ENCODE measurements at regions not wholly inside any gene's neighbourhood (a gene's known extent, or its start where the extent isn't known, plus 50 kb on each side); places are given as distances from the start of the nearest gene placed in this dataset.

- no peak for DNase-seq
- H3K4me1 Mint-ChIP-seq = no peaks in the 10 kb centered on the region
- no peak overlapping the region for H3K27ac Mint-ChIP-seq
- ATAC-seq (ENCODE audit: low read depth in 2 of 2) = no peak
- no peak overlapping the region for H3K4me3 Mint-ChIP-seq
- H3K9me3 Mint-ChIP-seq = peaks cover 0 to 17% (median 6%) of the 10 kb centered on the region in 7 donors
- H3K36me3 Mint-ChIP-seq = no peaks in the 10 kb centered on the region
- no peaks in the 10 kb centered on the region for H3K27me3 Mint-ChIP-seq
These were observed 518.1 kb downstream of the TRHDE start for GRCh38 chr12:72790273-72790672.

- no peak for DNase-seq
- H3K27me3 Mint-ChIP-seq = no peaks in the 10 kb centered on the region
- no peaks in the 10 kb centered on the region for H3K4me1 Mint-ChIP-seq
- H3K27ac Mint-ChIP-seq = no peak overlapping the region
- no peaks in the 10 kb centered on the region for H3K36me3 Mint-ChIP-seq
- ATAC-seq (ENCODE audit: low read depth in 2 of 2) = no peak
- peaks cover 3 to 20% (median 10%) of the 10 kb centered on the region in 7 donors for H3K9me3 Mint-ChIP-seq
- H3K4me3 Mint-ChIP-seq = no peak overlapping the region
These were observed 520.7 kb downstream of the TRHDE start for GRCh38 chr12:72792889-72793288.

DNA sequence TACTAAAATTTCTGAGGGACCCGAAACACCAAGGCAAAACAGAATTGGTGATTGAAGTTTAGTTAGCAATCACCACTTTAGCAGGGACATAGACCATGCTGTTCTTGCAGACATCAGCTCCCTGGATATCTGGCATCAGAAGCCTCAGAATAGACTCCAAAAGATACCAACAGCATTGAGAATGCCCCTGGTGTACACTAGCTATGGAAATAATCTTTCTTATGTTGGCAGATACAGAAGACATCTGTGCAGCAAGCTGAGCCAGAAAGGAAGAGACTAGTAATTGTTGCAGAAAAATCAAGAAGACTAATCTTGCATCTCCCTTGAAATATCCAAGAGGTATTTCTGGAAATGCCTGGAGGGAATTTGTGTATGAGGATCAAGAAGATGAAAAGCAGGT lies 521.6 kb downstream of the TRHDE start:
- Mint-ChIP-seq H3K4me1 (no peaks in the 10 kb centered on the region), H3K4me3 (no peak overlapping the region), H3K9me3 (peaks cover 3 to 20% (median 10%) of the 10 kb centered on the region in 7 donors), H3K27ac (no peak overlapping the region), H3K36me3 (no peaks in the 10 kb centered on the region), H3K27me3 (no peaks in the 10 kb centered on the region)
- DNase-seq (no peak), ATAC-seq (ENCODE audit: low read depth in 2 of 2) (no peak)

DNA sequence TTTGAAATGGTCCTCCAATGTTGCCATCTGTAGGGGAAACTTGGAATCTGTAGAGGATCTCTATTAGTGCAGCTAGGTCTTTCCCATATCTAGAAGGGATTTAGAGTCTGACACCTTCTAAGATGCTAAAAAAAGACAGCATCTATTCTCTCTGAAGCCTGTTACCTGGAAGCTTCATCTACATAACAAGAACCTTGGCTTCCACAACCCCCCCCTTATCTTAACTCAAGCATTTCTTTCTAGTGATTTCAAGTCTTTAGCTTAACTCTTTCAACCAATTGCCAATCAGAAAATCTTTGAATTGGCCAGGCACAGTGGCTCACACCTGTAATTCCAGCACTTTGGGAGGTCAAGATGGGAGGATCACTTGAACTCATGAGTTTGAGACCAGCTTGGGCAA lies 543.3 kb downstream of the TRHDE start:
- no peaks in the 10 kb centered on the region for H3K4me1 Mint-ChIP-seq
- DNase-seq (no peak), ATAC-seq (ENCODE audit: low read depth in 2 of 2) (no peak)
- H3K27me3 Mint-ChIP-seq = no peaks in the 10 kb centered on the region
- H3K27ac Mint-ChIP-seq = no peak overlapping the region
- peaks cover 16 to 39% (median 27%) of the 10 kb centered on the region in 7 donors for H3K9me3 Mint-ChIP-seq
- peaks cover 5 to 11% of the 10 kb centered on the region in 2 donors for H3K36me3 Mint-ChIP-seq
- H3K4me3 Mint-ChIP-seq = no peak overlapping the region

DNA sequence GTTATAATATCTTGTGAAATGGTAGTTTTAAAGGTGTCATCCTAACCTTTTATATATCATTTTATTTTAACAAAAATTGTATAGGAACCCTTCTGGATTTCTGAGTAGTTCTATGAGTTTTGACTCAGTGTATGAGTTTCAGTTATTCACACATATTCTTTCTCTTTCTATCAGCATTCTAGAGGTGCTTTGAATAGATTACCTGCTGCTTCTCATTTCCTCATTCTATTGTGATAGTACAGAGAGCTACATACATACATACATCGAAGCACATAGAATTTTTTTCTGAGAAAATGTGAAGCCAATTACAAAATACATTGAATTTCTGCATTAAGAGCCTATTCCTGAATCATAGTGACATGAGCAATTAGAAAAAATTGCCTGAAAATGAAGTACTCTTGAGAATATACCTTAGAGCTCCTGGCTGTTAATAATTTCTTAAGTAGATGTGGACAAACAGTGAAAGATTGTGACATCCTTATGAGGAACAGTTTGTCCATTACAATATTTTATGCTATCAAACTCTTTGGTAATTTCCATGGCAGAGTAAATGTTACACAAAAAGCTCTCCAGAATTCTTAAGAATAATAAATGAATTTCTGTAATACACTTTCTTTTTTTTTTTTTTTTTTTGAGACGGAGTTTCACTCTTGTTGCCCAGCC lies 556.6 kb downstream of the TRHDE start:
- Mint-ChIP-seq H3K9me3 (peaks cover 0 to 14% (median 4%) of the 10 kb centered on the region in 7 donors), H3K4me3 (no peak overlapping the region), H3K4me1 (no peaks in the 10 kb centered on the region), H3K36me3 (no peaks in the 10 kb centered on the region), H3K27ac (no peak overlapping the region), H3K27me3 (no peaks in the 10 kb centered on the region)
- DNase-seq (no peak), ATAC-seq (ENCODE audit: low read depth in 2 of 2) (no peak)

DNA sequence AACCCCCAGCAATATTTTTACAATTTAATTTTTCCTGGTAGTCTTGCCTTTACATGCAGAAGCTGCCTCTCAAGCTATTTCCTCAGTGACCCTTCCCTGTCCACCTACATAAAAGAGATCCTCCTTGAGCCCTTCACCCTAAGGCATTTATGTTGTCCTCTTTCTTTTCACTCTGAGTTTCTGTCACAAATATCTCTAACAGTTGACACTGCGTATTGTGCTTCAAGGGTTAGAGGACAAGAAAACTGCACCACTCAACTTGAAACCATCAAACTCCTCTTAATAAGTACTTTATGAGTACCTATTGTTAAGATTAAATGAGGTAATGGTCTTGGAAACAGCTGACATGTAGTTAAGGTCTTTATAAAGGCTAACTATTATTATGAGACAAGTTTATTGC lies 557.7 kb downstream of the TRHDE start:
- H3K36me3 Mint-ChIP-seq = no peaks in the 10 kb centered on the region
- ATAC-seq (ENCODE audit: low read depth in 2 of 2) (no peak), DNase-seq (no peak)
- H3K4me1 Mint-ChIP-seq = no peaks in the 10 kb centered on the region
- H3K27me3 Mint-ChIP-seq = no peaks in the 10 kb centered on the region
- no peak overlapping the region for H3K4me3 Mint-ChIP-seq
- H3K9me3 Mint-ChIP-seq = peaks cover under 1 to 13% (median 4%) of the 10 kb centered on the region in 7 donors
- no peak overlapping the region for H3K27ac Mint-ChIP-seq

GRCh38 chr12:72832024-72832423 lies 559.9 kb downstream of the TRHDE start:
- ATAC-seq (ENCODE audit: low read depth in 2 of 2) (no peak), DNase-seq (no peak)
- H3K4me3 Mint-ChIP-seq = no peak overlapping the region
- H3K36me3 Mint-ChIP-seq = no peaks in the 10 kb centered on the region
- H3K4me1 Mint-ChIP-seq = no peaks in the 10 kb centered on the region
- peaks cover 0 to 8% (median 3%) of the 10 kb centered on the region in 7 donors for H3K9me3 Mint-ChIP-seq
- no peak overlapping the region for H3K27ac Mint-ChIP-seq
- H3K27me3 Mint-ChIP-seq = no peaks in the 10 kb centered on the region

- DNase-seq (no peak), ATAC-seq (ENCODE audit: low read depth in 2 of 2) (no peak)
- H3K36me3 Mint-ChIP-seq = no peaks in the 10 kb centered on the region
- no peak overlapping the region for H3K27ac Mint-ChIP-seq
- H3K9me3 Mint-ChIP-seq = peaks cover 0 to 13% (median 2%) of the 10 kb centered on the region in 7 donors
- H3K4me1 Mint-ChIP-seq = no peaks in the 10 kb centered on the region
- H3K4me3 Mint-ChIP-seq = no peak overlapping the region
- H3K27me3 Mint-ChIP-seq = no peaks in the 10 kb centered on the region
These were observed 564.0 kb downstream of the TRHDE start for GRCh38 chr12:72836194-72836593.

DNA sequence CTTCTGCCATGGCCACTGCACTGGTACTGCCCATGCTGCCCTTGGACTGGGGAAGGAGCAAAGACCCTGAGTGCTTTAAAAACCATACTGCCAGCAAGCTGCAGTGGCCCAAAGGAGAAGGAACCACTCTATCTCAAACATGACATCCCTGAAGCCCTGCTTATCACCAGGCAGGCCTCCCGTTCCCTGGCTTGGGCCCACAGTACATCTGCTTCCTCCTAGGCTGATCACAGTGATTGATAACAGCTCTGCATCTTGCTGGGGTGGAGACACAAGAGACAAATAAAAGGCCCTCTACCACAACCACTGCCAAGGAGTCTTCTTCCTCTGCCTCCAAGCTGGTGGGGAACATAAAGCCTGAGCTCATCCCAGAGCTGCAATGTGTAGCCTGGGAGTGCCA lies 567.5 kb downstream of the TRHDE start:
- Mint-ChIP-seq H3K27me3 (no peaks in the 10 kb centered on the region), H3K4me1 (no peaks in the 10 kb centered on the region), H3K36me3 (no peaks in the 10 kb centered on the region), H3K9me3 (peaks cover 5 to 24% (median 11%) of the 10 kb centered on the region in 7 donors), H3K27ac (no peak overlapping the region), H3K4me3 (no peak overlapping the region)
- ATAC-seq (ENCODE audit: low read depth in 2 of 2) (no peak), DNase-seq (no peak)

- no peak for DNase-seq
- H3K36me3 Mint-ChIP-seq = no peaks in the 10 kb centered on the region
- H3K27me3 Mint-ChIP-seq = no peaks in the 10 kb centered on the region
- H3K9me3 Mint-ChIP-seq = peaks cover 0 to 5% (median 3%) of the 10 kb centered on the region in 7 donors
- ATAC-seq (ENCODE audit: low read depth in 2 of 2) = no peak
- H3K4me3 Mint-ChIP-seq = no peak overlapping the region
- H3K4me1 Mint-ChIP-seq = no peaks in the 10 kb centered on the region
- no peak overlapping the region for H3K27ac Mint-ChIP-seq
These were observed 591.5 kb downstream of the TRHDE start for GRCh38 chr12:72863671-72864070.

- H3K4me1 Mint-ChIP-seq = no peaks in the 10 kb centered on the region
- DNase-seq = no peak
- H3K9me3 Mint-ChIP-seq = peaks cover 0 to 5% (median under 1%) of the 10 kb centered on the region in 7 donors
- no peaks in the 10 kb centered on the region for H3K36me3 Mint-ChIP-seq
- no peaks in the 10 kb centered on the region for H3K27me3 Mint-ChIP-seq
- ATAC-seq (ENCODE audit: low read depth in 2 of 2) = no peak
- no peak overlapping the region for H3K4me3 Mint-ChIP-seq
- H3K27ac Mint-ChIP-seq = no peak overlapping the region
These were observed 593.8 kb downstream of the TRHDE start for GRCh38 chr12:72865921-72866320.

DNA sequence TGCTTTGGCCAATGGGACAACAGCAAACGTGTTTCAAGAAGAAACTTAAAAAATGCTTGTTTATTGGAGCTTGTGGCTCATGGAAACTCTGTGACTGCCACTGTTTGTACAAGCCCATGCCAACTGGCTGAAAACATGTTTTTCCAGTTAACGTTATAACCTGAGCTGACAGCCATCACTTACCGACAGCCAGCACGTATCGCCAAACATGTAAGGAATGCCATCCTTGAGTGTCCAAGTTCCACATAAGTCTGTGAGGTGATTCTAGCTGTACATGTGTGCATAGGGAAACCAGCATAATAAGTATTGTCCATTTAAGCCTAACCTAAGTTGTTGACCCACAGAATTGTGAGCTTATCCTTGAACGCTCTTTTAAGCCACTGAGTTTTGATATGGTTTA lies 596.9 kb downstream of the TRHDE start:
- ATAC-seq (ENCODE audit: low read depth in 2 of 2) (no peak), DNase-seq (no peak)
- H3K4me3 Mint-ChIP-seq = no peak overlapping the region
- H3K4me1 Mint-ChIP-seq = no peaks in the 10 kb centered on the region
- no peaks in the 10 kb centered on the region for H3K27me3 Mint-ChIP-seq
- H3K27ac Mint-ChIP-seq = no peak overlapping the region
- no peaks in the 10 kb centered on the region for H3K36me3 Mint-ChIP-seq
- peaks cover 0 to 15% (median 3%) of the 10 kb centered on the region in 7 donors for H3K9me3 Mint-ChIP-seq

DNA sequence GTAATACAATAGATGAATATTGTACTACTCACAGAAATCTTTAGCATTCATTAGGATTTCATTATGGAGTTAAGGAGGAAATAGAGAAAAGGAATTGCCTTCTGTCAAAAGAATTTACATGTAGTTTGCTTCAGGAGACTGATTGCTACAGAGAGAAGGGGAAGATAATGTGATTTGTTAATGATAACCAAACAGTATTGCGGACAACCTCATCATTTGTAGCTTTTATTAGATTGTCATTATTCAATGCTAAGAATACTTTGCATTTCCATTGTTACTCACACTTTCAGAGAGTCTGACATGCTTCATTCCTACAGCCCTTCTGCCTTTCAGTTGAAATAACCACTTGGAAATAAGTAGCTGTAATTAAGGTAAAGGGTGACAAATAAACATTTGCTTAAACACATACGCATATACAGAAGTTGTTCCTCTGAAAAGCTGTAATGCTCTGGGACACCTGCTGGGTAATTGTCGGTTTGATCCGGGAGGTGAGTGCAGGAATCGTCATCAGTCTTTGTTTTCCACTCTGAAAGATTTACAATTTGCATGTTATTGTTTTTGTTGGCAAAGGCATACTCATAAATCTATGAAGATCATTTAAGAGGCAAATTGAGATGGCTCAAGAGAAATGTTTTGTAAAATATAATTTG lies 600.2 kb downstream of the TRHDE start:
- Mint-ChIP-seq H3K4me3 (no peak overlapping the region), H3K27me3 (no peaks in the 10 kb centered on the region), H3K9me3 (peaks cover 1 to 24% (median 10%) of the 10 kb centered on the region in 7 donors), H3K27ac (no peak overlapping the region), H3K4me1 (no peaks in the 10 kb centered on the region), H3K36me3 (no peaks in the 10 kb centered on the region)
- DNase-seq = no peak
- ATAC-seq (ENCODE audit: low read depth in 2 of 2) = no peak

- no peaks in the 10 kb centered on the region for H3K27me3 Mint-ChIP-seq
These were observed 600.8 kb downstream of the TRHDE start for GRCh38 chr12:72872996-72873395.

More at GRCh38 chr12:72872996-72873395, 600.8 kb downstream of the TRHDE start:
- Mint-ChIP-seq H3K36me3 (no peaks in the 10 kb centered on the region), H3K4me3 (no peak overlapping the region), H3K4me1 (no peaks in the 10 kb centered on the region), H3K27ac (no peak overlapping the region), H3K9me3 (peaks cover 4 to 26% (median 10%) of the 10 kb centered on the region in 7 donors)
- DNase-seq (no peak), ATAC-seq (ENCODE audit: low read depth in 2 of 2) (no peak)
